ENCODE measurements at regions not wholly inside any gene's neighbourhood (a gene's known extent, or its start where the extent isn't known, plus 50 kb on each side); places are given as distances from the start of the nearest gene placed in this dataset.

DNA sequence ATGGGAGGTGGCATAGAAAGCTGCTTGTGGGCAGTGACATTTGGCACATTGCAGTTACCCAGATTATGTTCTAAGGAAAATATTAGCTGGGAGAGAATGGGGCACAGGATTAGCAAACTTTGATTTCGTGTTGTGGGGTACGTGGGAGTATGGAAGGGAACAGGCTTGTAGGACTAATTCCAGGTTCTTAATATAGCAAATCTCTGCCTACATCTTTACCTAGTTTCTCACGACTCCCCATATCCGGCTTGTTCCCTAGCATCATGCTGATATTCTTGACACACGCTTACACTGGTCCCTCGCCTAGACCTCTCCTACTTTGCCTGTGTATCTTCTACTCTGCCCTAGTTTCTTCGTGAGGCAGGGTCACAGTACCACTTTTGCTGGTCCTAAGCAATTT is 293.9 kb upstream of the PLXNA2 start:
- no peaks in the 10 kb centered on the region; the same call in 1 of the 2 replicates for H3K27me3 ChIP-seq (replicated peaks; ENCODE audit: control insufficient read depth, insufficient read depth, low read length)
- H3K9me3 Mint-ChIP-seq (ENCODE audit: unreplicated experiment), result no peaks in the 10 kb centered on the region
- ChIA-PET POLR2A (no interaction called here), CTCF (no interaction called here)
- H3K27ac Mint-ChIP-seq (ENCODE audit: unreplicated experiment), result no peak overlapping the region
- DNase-seq, result no peak
- no peak overlapping the region for H3K4me3 Mint-ChIP-seq (ENCODE audit: unreplicated experiment)
- H3K4me1 Mint-ChIP-seq (ENCODE audit: low read depth, unreplicated experiment), result no peaks in the 10 kb centered on the region
- no peak for TF ChIP-seq CTCF (IDR thresholded peaks at IDR 0.05; ENCODE audit: insufficient read depth in 1 of 2, low read depth in 1 of 2, low read length in 1 of 2, severe bottlenecking in 1 of 2, unreplicated experiment in 1 of 2)
- H3K36me3 Mint-ChIP-seq (ENCODE audit: insufficient read depth, unreplicated experiment), result no peaks in the 10 kb centered on the region
- no peak overlapping the region for H3K4me3 ChIP-seq (ENCODE audit: low read depth, low read length)
- H3K4me1 ChIP-seq, result no peaks in the 10 kb centered on the region
- no peaks in the 10 kb centered on the region for H3K36me3 ChIP-seq (ENCODE audit: control insufficient read depth, insufficient read depth, low read length)
- H3K27me3 Mint-ChIP-seq (ENCODE audit: insufficient read depth, unreplicated experiment), result peaks cover 30% of the 10 kb centered on the region
- H3K9me3 ChIP-seq, result no peaks in the 10 kb centered on the region
- intact Hi-C loops (cut with micrococcal nuclease; ENCODE audit: unreplicated experiment), result no loop called here
- BruUV-seq (replicated peaks), result no TSS peak

- CTCF ChIA-PET, result no interaction called here
- peaks cover 29% of the 10 kb centered on the region for H3K27me3 Mint-ChIP-seq (ENCODE audit: insufficient read depth, unreplicated experiment)
- Histone ChIP-seq H3K4me3 (ENCODE audit: low read depth, low read length) (no peak overlapping the region), H3K9me3 (no peaks in the 10 kb centered on the region), H3K36me3 (ENCODE audit: control insufficient read depth, insufficient read depth, low read length) (no peaks in the 10 kb centered on the region), H3K4me1 (no peaks in the 10 kb centered on the region), H3K27me3 (replicated peaks; ENCODE audit: control insufficient read depth, insufficient read depth, low read length) (no peaks in the 10 kb centered on the region; the same call in 1 of the 2 replicates)
- H3K4me3 Mint-ChIP-seq (ENCODE audit: unreplicated experiment), result no peak overlapping the region
- TF ChIP-seq CTCF (IDR thresholded peaks at IDR 0.05; ENCODE audit: insufficient read depth in 1 of 2, low read depth in 1 of 2, low read length in 1 of 2, severe bottlenecking in 1 of 2, unreplicated experiment in 1 of 2), result no peak
- H3K36me3 Mint-ChIP-seq (ENCODE audit: insufficient read depth, unreplicated experiment), result no peaks in the 10 kb centered on the region
- no peak overlapping the region for H3K27ac Mint-ChIP-seq (ENCODE audit: unreplicated experiment)
- H3K9me3 Mint-ChIP-seq (ENCODE audit: unreplicated experiment), result no peaks in the 10 kb centered on the region
- H3K4me1 Mint-ChIP-seq (ENCODE audit: low read depth, unreplicated experiment), result no peaks in the 10 kb centered on the region
- no TSS peak for BruUV-seq (replicated peaks)
- no peak for DNase-seq
- intact Hi-C loops (cut with micrococcal nuclease; ENCODE audit: unreplicated experiment), result no loop called here
- POLR2A ChIA-PET, result no interaction called here
Measured at GRCh38 chr1:208538587-208538986, 294.4 kb upstream of the PLXNA2 start.

GRCh38 chr1:208540724-208541123 is 296.5 kb upstream of the PLXNA2 start:
- intact Hi-C loops (cut with micrococcal nuclease; ENCODE audit: unreplicated experiment), result no loop called here
- H3K4me3 ChIP-seq (ENCODE audit: low read depth, low read length), result no peak overlapping the region
- Mint-ChIP-seq H3K9me3 (ENCODE audit: unreplicated experiment) (no peaks in the 10 kb centered on the region), H3K27ac (ENCODE audit: unreplicated experiment) (no peak overlapping the region), H3K27me3 (ENCODE audit: insufficient read depth, unreplicated experiment) (peaks cover 35% of the 10 kb centered on the region), H3K4me3 (ENCODE audit: unreplicated experiment) (no peak overlapping the region), H3K36me3 (ENCODE audit: insufficient read depth, unreplicated experiment) (no peaks in the 10 kb centered on the region), H3K4me1 (ENCODE audit: low read depth, unreplicated experiment) (no peaks in the 10 kb centered on the region)
- POLR2A ChIA-PET, result no interaction called here
- no peak for TF ChIP-seq CTCF (IDR thresholded peaks at IDR 0.05; ENCODE audit: insufficient read depth in 1 of 2, low read depth in 1 of 2, low read length in 1 of 2, severe bottlenecking in 1 of 2, unreplicated experiment in 1 of 2)
- CTCF ChIA-PET, result no interaction called here
- H3K9me3 ChIP-seq, result no peaks in the 10 kb centered on the region
- no peaks in the 10 kb centered on the region for H3K4me1 ChIP-seq
- no peaks in the 10 kb centered on the region; the same call in 1 of the 2 replicates for H3K27me3 ChIP-seq (replicated peaks; ENCODE audit: control insufficient read depth, insufficient read depth, low read length)
- DNase-seq, result no peak
- no peaks in the 10 kb centered on the region for H3K36me3 ChIP-seq (ENCODE audit: control insufficient read depth, insufficient read depth, low read length)
- BruUV-seq (replicated peaks), result no TSS peak

Data from Caco-2 (cell line).